Fibroblast of lung (primary cell): ENCODE measurements at regions not wholly inside any gene's neighbourhood (a gene's known extent, or its start where the extent isn't known, plus 50 kb on each side); places are given as distances from the start of the nearest gene placed in this dataset.
"Not testable (repeated sequence)": the region's sequence is repeated elsewhere in the genome, so short reads cannot be mapped to it uniquely, and the experiment has no call there.

Experiments used
- DNase-seq, 2 donors: peaks; one replicate each; pipeline versions ENCODE4 v3.0.0 to v3.0.0-alpha.2; 2010; ENCODE audit warnings: low read depth in 2 of 2
- H2AFZ ChIP-seq: 2 replicates; pipeline ENCODE4 v1.5.1; 2012; ENCODE audit warnings: low read length, control low read depth, inconsistent platforms
- H3K27ac ChIP-seq: 2 replicates; pipeline ENCODE4 v1.5.1; 2011; ENCODE audit warnings: low read length, control low read depth; ENCODE audit not compliant: insufficient read depth
- H3K27me3 ChIP-seq: 2 replicates; pipeline ENCODE4 v1.5.1; 2011; ENCODE audit warnings: mild to moderate bottlenecking, low read length; ENCODE audit not compliant: control insufficient read depth, insufficient read depth
- H3K36me3 ChIP-seq: 2 replicates; pipeline ENCODE4 v1.5.1; 2011; ENCODE audit warnings: low read length; ENCODE audit not compliant: control insufficient read depth, insufficient read depth
- H3K4me1 ChIP-seq: 2 replicates; pipeline ENCODE4 v1.5.1; 2011; ENCODE audit warnings: low read length; ENCODE audit not compliant: control insufficient read depth, insufficient read depth; ENCODE audit errors: extremely low read depth
- H3K4me2 ChIP-seq: 2 replicates; pipeline ENCODE4 v1.5.1; 2011; ENCODE audit warnings: low read length, control low read depth; ENCODE audit not compliant: insufficient read depth; ENCODE audit errors: extremely low read depth
- H3K4me3 ChIP-seq, 4 experiments: fragments of 200-600 bp in 1 of 4; sonication (generic) in 1 of 4; replicated peaks in 1 of 4; 2 replicates each; pipeline ENCODE4 v1.5.1; 2011 to 2016; ENCODE audit warnings: low read length in 4 of 4, low read depth in 3 of 4, mild to moderate bottlenecking in 3 of 4, control low read depth in 2 of 4, inconsistent platforms in 1 of 4, mixed read lengths in 1 of 4; ENCODE audit not compliant: insufficient read depth in 1 of 4; ENCODE audit errors: control extremely low read depth in 1 of 4
- H3K79me2 ChIP-seq: 2 replicates; pipeline ENCODE4 v1.5.1; 2012; ENCODE audit warnings: mild to moderate bottlenecking, low read length, inconsistent platforms; ENCODE audit not compliant: control insufficient read depth, insufficient read depth
- H3K9ac ChIP-seq: 2 replicates; pipeline ENCODE4 v1.5.1; 2011; ENCODE audit warnings: mild to moderate bottlenecking, low read length, control low read depth; ENCODE audit not compliant: insufficient read depth
- H3K9me3 ChIP-seq: 2 replicates; pipeline ENCODE4 v1.5.1; 2012; ENCODE audit warnings: low read depth, low read length; ENCODE audit not compliant: control insufficient read depth, insufficient read depth
- H4K20me1 ChIP-seq: 2 replicates; pipeline ENCODE4 v1.5.1; 2011; ENCODE audit warnings: low read length; ENCODE audit not compliant: control insufficient read depth, insufficient read depth; ENCODE audit errors: extremely low read depth
- EZH2 ChIP-seq: IDR thresholded peaks from 2 replicates; pipeline ENCODE4 v1.5.1; 2012; ENCODE audit warnings: low read length, control low read depth, mild to moderate bottlenecking; ENCODE audit errors: missing control alignments
- TF ChIP-seq, protein P1 (sequence below), 2 donors: IDR thresholded peaks in 1 of 2; conservative IDR thresholded peaks in 1 of 2; 1 replicate in 1 of 2; 2 replicates in 1 of 2; pipeline ENCODE4 v1.5.1; 2011 to 2012; ENCODE audit warnings: low read length in 2 of 2, control low read depth in 1 of 2, inconsistent platforms in 1 of 2, low read depth in 1 of 2, mild to moderate bottlenecking in 1 of 2

- no peaks in the 10 kb centered on the region for H3K4me1 ChIP-seq
- no peak for DNase-seq
- H3K27ac ChIP-seq = no peak overlapping the region
- H3K36me3 ChIP-seq = no peaks in the 10 kb centered on the region
- H3K27me3 ChIP-seq = no peaks in the 10 kb centered on the region
- H4K20me1 ChIP-seq = no peaks in the 10 kb centered on the region
- H3K79me2 ChIP-seq = no peaks in the 10 kb centered on the region
- no peak overlapping the region for H3K4me2 ChIP-seq
- H2AFZ ChIP-seq = no peak overlapping the region
- TF ChIP-seq, protein P1, sequence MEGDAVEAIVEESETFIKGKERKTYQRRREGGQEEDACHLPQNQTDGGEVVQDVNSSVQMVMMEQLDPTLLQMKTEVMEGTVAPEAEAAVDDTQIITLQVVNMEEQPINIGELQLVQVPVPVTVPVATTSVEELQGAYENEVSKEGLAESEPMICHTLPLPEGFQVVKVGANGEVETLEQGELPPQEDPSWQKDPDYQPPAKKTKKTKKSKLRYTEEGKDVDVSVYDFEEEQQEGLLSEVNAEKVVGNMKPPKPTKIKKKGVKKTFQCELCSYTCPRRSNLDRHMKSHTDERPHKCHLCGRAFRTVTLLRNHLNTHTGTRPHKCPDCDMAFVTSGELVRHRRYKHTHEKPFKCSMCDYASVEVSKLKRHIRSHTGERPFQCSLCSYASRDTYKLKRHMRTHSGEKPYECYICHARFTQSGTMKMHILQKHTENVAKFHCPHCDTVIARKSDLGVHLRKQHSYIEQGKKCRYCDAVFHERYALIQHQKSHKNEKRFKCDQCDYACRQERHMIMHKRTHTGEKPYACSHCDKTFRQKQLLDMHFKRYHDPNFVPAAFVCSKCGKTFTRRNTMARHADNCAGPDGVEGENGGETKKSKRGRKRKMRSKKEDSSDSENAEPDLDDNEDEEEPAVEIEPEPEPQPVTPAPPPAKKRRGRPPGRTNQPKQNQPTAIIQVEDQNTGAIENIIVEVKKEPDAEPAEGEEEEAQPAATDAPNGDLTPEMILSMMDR (conservative IDR thresholded peaks at IDR 0.05 in 1 of 2, IDR thresholded peaks at IDR 0.05 in 1 of 2; ENCODE audit: low read depth in 1 of 2, low read length in 2 of 2) = no peak
- no peak for TF ChIP-seq EZH2
- H3K9me3 ChIP-seq = no peaks in the 10 kb centered on the region
- H3K9ac ChIP-seq = no peak overlapping the region
- H3K4me3 ChIP-seq = no peak overlapping the region
Observed at GRCh38 chr3:34159613-34160420, 361.4 kb downstream of the PDCD6IP start.

- H3K9ac ChIP-seq, H3K27me3 ChIP-seq, H4K20me1 ChIP-seq, H3K4me1 ChIP-seq, H3K4me3 ChIP-seq, H2AFZ ChIP-seq, DNase-seq, H3K27ac ChIP-seq, H3K9me3 ChIP-seq, H3K36me3 ChIP-seq, H3K79me2 ChIP-seq, H3K4me2 ChIP-seq: not testable (repeated sequence)
Observed at GRCh38 chr3:34169636-34170035, 371.2 kb downstream of the PDCD6IP start.

DNA sequence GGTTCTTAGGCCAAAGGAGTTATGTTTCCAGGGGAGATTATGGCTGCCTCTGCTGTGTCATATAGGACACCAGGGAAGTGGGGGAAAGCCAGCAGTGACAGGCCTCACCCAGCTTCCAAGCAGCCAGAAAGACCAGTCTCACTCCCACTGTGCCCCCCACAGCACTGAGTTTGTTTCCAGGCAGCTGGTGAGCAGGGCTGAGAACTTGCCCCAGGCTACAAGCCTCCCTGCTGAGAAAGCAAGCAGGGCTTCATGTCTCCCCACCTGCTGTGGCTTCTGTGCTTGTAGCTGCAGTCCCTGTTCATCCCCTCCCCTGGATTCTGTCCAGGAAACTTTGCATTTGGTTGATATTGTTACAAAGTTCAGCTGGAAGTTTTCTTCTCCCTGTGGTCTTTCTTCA, 376.3 kb downstream of the PDCD6IP start:
- Histone ChIP-seq H3K9ac (no peak overlapping the region), H3K36me3 (no peaks in the 10 kb centered on the region), H3K9me3 (no peaks in the 10 kb centered on the region), H3K4me2 (no peak overlapping the region), H3K4me1 (no peaks in the 10 kb centered on the region), H2AFZ (no peak overlapping the region), H4K20me1 (no peaks in the 10 kb centered on the region), H3K79me2 (no peaks in the 10 kb centered on the region), H3K27ac (no peak overlapping the region), H3K4me3 (no peak overlapping the region), H3K27me3 (no peaks in the 10 kb centered on the region)
- no peak for TF ChIP-seq EZH2
- TF ChIP-seq, protein P1 (conservative IDR thresholded peaks at IDR 0.05 in 1 of 2, IDR thresholded peaks at IDR 0.05 in 1 of 2; ENCODE audit: low read depth in 1 of 2, low read length in 2 of 2) = no peak
- no peak for DNase-seq
